ENCODE measurements at regions not wholly inside any gene's neighbourhood (a gene's known extent, or its start where the extent isn't known, plus 50 kb on each side); places are given as distances from the start of the nearest gene placed in this dataset.

DNA sequence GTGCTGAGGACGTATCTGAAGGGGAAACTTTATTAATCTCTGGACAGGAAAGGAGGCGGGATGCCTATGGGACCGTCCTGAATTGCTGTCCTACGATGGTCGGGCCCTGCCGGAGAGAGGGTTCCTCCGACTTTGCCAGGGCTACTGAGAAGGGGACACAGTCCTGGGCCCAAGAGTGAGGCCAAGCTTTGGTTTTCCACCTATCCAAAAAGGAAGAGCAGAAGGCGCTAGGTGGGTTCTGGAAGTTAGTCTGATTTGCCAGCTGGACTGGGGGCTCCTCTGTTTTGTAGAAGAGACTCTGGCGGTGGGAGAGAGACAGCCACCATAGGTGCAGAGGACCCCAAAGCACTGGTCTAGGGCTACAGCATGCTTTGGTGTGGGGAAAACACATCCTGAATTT is 243.8 kb upstream of the IRX4 start:
- DNase-seq, result peak in 1 of 3 donors; percentile 27
- ATAC-seq, result no peak
- intact Hi-C loops (cut with DNase I, micrococcal nuclease), result no loop called here

DNA sequence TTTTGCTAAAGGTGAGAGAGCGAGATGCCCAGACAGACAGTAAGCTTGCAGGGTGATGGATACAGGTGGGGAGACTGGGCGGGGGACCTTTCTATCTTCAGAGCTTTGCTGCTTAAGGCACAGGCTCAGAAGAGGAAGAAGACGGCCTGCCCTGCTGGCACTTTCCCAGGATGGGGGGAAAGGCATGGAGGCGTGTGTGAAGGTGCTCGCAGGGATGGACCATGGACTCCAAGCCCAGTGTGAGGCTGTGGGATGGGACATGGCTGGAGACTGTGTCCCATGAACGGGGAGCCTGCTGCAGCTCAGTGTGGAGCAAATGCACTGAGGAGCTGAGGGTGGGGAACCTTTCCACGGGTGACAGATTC is 243.2 kb upstream of the IRX4 start:
- Histone ChIP-seq H3K4me1 (ENCODE audit: low read depth) (no peaks in the 10 kb centered on the region), H3K9me3 (no peaks in the 10 kb centered on the region), H3K4me3 (no peak overlapping the region), H3K36me3 (ENCODE audit: low read depth) (no peaks in the 10 kb centered on the region)
- ATAC-seq (no peak), DNase-seq (no peak)
- TF ChIP-seq, protein P1, sequence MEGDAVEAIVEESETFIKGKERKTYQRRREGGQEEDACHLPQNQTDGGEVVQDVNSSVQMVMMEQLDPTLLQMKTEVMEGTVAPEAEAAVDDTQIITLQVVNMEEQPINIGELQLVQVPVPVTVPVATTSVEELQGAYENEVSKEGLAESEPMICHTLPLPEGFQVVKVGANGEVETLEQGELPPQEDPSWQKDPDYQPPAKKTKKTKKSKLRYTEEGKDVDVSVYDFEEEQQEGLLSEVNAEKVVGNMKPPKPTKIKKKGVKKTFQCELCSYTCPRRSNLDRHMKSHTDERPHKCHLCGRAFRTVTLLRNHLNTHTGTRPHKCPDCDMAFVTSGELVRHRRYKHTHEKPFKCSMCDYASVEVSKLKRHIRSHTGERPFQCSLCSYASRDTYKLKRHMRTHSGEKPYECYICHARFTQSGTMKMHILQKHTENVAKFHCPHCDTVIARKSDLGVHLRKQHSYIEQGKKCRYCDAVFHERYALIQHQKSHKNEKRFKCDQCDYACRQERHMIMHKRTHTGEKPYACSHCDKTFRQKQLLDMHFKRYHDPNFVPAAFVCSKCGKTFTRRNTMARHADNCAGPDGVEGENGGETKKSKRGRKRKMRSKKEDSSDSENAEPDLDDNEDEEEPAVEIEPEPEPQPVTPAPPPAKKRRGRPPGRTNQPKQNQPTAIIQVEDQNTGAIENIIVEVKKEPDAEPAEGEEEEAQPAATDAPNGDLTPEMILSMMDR (IDR thresholded peaks at IDR 0.05), result no peak
- intact Hi-C loops (cut with DNase I, micrococcal nuclease), result no loop called here

More for the DNA sequence above, 243.8 kb upstream of the IRX4 start:
- Histone ChIP-seq H3K4me3 (no peak overlapping the region), H3K9me3 (no peaks in the 10 kb centered on the region), H3K4me1 (ENCODE audit: low read depth) (no peaks in the 10 kb centered on the region), H3K36me3 (ENCODE audit: low read depth) (no peaks in the 10 kb centered on the region)
- TF ChIP-seq, protein P1 (IDR thresholded peaks at IDR 0.05), result no peak

DNA sequence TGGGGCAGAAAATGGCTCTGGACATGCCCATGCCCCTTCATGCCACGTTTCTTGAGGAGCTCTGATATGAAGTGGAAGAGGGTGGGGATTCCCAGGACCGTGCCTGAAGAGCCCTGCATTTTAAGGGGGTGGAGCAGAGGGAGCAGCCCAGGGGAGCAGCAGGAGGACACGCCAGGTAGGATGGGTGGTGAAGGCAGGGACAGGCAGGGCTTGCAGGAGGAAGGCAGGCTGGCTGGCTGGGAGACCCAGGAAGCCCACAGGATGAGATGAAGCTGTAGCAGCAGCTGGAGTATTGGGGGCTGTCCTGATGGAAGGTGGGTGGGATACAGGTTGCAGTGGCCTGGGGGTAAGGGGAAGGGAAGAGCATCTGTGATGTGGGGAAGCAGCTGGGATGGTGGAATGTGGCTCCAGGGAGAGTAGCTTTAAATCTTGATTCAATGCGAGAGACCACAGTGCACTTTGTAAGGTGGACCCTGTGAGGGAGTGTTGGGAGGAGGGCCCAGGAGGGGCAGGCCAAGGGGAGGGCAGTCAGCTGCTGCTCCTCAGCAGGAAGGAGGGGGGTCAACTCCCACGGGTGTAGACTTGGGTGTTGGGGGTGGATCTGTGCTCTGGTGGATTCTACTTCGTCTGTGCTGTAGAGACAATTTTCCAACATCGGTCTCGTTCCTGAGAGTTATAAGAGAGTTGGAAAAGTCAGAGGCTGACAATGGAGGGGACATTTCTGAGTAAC is 242.6 kb upstream of the IRX4 start:
- Histone ChIP-seq H3K4me3 (no peak overlapping the region), H3K4me1 (ENCODE audit: low read depth) (no peaks in the 10 kb centered on the region), H3K9me3 (no peaks in the 10 kb centered on the region), H3K36me3 (ENCODE audit: low read depth) (no peaks in the 10 kb centered on the region)
- intact Hi-C loops (cut with DNase I, micrococcal nuclease), result no loop called here
- TF ChIP-seq, protein P1 (IDR thresholded peaks at IDR 0.05), result no peak
- no peak for DNase-seq
- ATAC-seq, result no peak

DNA sequence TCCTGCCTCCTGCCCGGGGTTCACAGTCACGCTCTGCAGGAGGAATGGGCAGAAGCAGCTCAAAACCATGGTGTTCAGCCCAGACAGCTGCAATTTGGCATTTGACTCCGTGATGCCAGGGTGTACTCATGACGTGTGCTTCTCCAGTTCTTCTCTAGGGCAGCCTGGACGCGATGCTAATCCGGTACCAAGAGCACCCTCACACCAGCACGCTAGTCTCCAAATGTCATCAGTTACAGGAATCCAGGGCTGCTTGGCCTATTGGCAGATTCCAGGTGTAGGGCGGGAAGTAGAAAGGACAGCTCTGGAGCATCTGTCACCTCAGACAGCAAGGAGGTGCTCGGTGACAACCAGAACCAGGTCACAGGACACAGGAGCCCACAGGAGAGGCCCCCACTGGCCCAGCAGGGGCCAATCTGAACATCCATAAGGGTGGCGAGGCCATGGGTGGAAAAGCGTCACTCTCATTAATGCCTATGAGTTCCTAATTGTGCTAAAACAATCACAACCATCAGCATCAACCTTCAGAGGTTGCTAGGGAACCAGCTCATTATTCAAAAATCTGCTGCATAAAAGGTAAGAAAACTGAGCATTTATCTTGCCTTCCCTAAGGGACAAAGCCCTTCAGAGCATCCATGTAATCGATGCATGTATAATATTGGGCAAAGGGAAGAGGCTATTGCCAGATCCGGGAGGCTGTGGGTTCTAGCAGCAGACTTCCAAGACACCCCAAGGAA is 241.9 kb upstream of the IRX4 start:
- Histone ChIP-seq H3K4me1 (ENCODE audit: low read depth) (no peaks in the 10 kb centered on the region), H3K9me3 (no peaks in the 10 kb centered on the region), H3K36me3 (ENCODE audit: low read depth) (no peaks in the 10 kb centered on the region), H3K4me3 (no peak overlapping the region)
- TF ChIP-seq, protein P1 (IDR thresholded peaks at IDR 0.05), result no peak
- DNase-seq (no peak), ATAC-seq (no peak)
- intact Hi-C loops (cut with DNase I, micrococcal nuclease), result no loop called here

DNA sequence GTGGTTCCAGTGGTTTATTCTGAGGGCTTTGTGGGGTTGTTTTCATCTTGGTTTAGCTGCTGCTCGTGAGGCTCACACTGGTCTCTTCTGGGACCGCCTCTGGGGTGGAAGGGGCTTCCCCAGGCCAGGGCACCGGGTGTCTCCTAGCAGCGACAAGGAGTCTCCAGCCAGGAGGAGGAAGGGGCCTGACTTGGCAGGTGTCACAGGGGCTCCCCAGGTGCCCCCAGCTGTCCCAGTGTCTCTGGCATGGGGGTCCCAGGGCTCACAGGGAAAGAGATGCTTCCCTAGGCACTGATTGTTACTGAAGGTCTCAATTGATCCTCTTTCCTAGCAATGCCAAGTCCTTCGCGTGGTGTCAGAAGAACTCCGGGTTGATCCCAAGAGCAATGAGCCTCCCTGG is 241.1 kb upstream of the IRX4 start:
- Histone ChIP-seq H3K9me3 (no peaks in the 10 kb centered on the region), H3K4me1 (ENCODE audit: low read depth) (no peaks in the 10 kb centered on the region), H3K36me3 (ENCODE audit: low read depth) (no peaks in the 10 kb centered on the region), H3K4me3 (no peak overlapping the region)
- intact Hi-C loops (cut with DNase I, micrococcal nuclease), result no loop called here
- no peak for DNase-seq
- TF ChIP-seq, protein P1 (IDR thresholded peaks at IDR 0.05), result no peak
- no peak for ATAC-seq

All from mucosa of descending colon (tissue), 3 donors.